HEK293 (cell line): ENCODE measurements at regions not wholly inside any gene's neighbourhood (a gene's known extent, or its start where the extent isn't known, plus 50 kb on each side); places are given as distances from the start of the nearest gene placed in this dataset.

Source experiments
- CTCF ChIP-seq: fragments of 450-650 bp; formaldehyde crosslinking; IDR thresholded peaks from 2 replicates; pipeline ENCODE4 v1.5.1; 2016; ENCODE audit warnings: missing biosample characterization, missing genetic modification characterization
- KLF1 ChIP-seq: fragments of 450-650 bp; formaldehyde crosslinking; IDR thresholded peaks from 2 replicates; pipeline ENCODE4 v1.5.1; 2016; ENCODE audit warnings: missing biosample characterization, missing genetic modification characterization
- KLF16 ChIP-seq: fragments of 450-650 bp; formaldehyde crosslinking; IDR thresholded peaks from 2 replicates; pipeline ENCODE4 v1.5.1; 2017; ENCODE audit warnings: missing biosample characterization, missing genetic modification characterization
- PRDM1 ChIP-seq: fragments of 450-650 bp; formaldehyde crosslinking; IDR thresholded peaks from 2 replicates; pipeline ENCODE4; 2016; ENCODE audit warnings: missing biosample characterization, missing genetic modification characterization
- YY1 ChIP-seq: fragments of 450-650 bp; formaldehyde crosslinking; IDR thresholded peaks from 2 replicates; pipeline ENCODE4 v1.5.1; 2018; ENCODE audit warnings: missing biosample characterization, missing genetic modification characterization
- ZBTB26 ChIP-seq: fragments of 450-650 bp; formaldehyde crosslinking; optimal IDR thresholded peaks from 2 replicates; pipeline ENCODE3; 2016; ENCODE audit warnings: missing biosample characterization, mild to moderate bottlenecking, missing genetic modification characterization
- ZFHX2 ChIP-seq: fragments of 450-650 bp; formaldehyde crosslinking; conservative IDR thresholded peaks from 2 replicates; pipeline ENCODE4 v1.5.1; 2016; ENCODE audit warnings: missing biosample characterization, missing genetic modification characterization
- ZNF423 ChIP-seq: fragments of 450-650 bp; formaldehyde crosslinking; IDR thresholded peaks from 2 replicates; pipeline ENCODE4 v1.5.1; 2016; ENCODE audit warnings: missing biosample characterization, missing genetic modification characterization
- ZNF433 ChIP-seq: fragments of 450-650 bp; formaldehyde crosslinking; IDR thresholded peaks from 2 replicates; pipeline ENCODE4 v1.5.1; 2016; ENCODE audit warnings: missing biosample characterization, missing genetic modification characterization, low read depth
- ZNF624 ChIP-seq: fragments of 450-650 bp; formaldehyde crosslinking; IDR thresholded peaks from 2 replicates; pipeline ENCODE4 v1.5.1; 2017; ENCODE audit warnings: missing biosample characterization, missing genetic modification characterization
- ZNF639 ChIP-seq: fragments of 450-650 bp; formaldehyde crosslinking; IDR thresholded peaks from 2 replicates; pipeline ENCODE4 v1.5.1; 2016; ENCODE audit warnings: missing biosample characterization, missing genetic modification characterization
- ZNF707 ChIP-seq: fragments of 450-650 bp; formaldehyde crosslinking; IDR thresholded peaks from 2 replicates; pipeline ENCODE4 v1.5.1; 2016; ENCODE audit warnings: missing biosample characterization, missing genetic modification characterization

- no peak for TF ChIP-seq CTCF (tag by site-specific recombination)
- no peak for TF ChIP-seq ZNF433
- no peak for TF ChIP-seq KLF16 (tag by site-specific recombination)
- TF ChIP-seq KLF1 (tag by site-specific recombination) = no peak
- no peak for TF ChIP-seq ZNF624 (tag by site-specific recombination)
- no peak for TF ChIP-seq ZBTB26 (tag by site-specific recombination)
- no peak for TF ChIP-seq YY1 (tag by site-specific recombination)
- no peak for TF ChIP-seq ZNF707 (tag by site-specific recombination)
- no peak for TF ChIP-seq ZNF639 (tag by site-specific recombination)
- no peak for TF ChIP-seq ZNF423 (tag by site-specific recombination)
- TF ChIP-seq PRDM1 = no peak
- no peak for TF ChIP-seq ZFHX2 (tag by site-specific recombination)
These were observed 595.1 kb downstream of the SOX6 start for GRCh38 chr11:15761235-15761634.
